ENCODE measurements at regions not wholly inside any gene's neighbourhood (a gene's known extent, or its start where the extent isn't known, plus 50 kb on each side); places are given as distances from the start of the nearest gene placed in this dataset.

DNA sequence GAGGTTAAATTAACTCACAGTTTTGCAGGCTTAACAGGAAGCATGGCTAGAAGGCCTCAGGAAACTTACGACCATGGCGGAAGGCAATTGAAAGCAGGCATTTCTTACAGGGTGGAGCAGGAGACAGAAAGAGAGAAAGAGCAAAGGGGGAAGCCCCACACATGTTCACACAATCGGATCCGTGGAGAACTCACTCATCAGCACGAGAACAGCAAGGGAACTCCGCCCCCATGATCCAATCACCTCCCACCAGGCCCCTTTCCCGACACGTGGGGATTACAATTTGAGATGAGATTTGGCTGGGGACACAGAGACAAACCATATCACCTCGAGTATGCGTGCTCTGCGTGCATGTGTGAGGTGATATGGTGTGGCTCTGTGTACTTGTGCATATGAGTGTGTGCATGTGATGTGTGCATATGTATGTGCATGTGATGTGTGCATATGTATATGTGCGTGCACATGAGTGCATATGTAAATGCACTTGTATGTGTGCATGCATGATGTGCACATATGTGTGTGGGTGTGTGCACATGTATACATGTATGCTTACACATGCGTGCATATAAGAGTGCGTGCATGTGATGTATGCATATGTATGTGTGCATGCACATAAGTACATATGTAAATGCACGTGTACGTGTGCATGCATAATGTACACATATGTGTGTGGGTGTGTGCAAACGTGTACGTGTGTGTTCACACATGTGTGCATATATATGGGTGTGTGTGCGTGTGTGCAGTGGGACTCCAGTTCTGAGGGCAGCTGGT lies 108.7 kb upstream of the HDAC4 start:
- Histone ChIP-seq H3K4me1 (no peaks in the 10 kb centered on the region), H3K9me3 (no peaks in the 10 kb centered on the region), H3K36me3 (no peaks in the 10 kb centered on the region), H3K4me3 (no peak overlapping the region), H3K27me3 (no peaks in the 10 kb centered on the region), H3K27ac (no peak overlapping the region)
- DNase-seq = no peak
- TF ChIP-seq, protein P1, sequence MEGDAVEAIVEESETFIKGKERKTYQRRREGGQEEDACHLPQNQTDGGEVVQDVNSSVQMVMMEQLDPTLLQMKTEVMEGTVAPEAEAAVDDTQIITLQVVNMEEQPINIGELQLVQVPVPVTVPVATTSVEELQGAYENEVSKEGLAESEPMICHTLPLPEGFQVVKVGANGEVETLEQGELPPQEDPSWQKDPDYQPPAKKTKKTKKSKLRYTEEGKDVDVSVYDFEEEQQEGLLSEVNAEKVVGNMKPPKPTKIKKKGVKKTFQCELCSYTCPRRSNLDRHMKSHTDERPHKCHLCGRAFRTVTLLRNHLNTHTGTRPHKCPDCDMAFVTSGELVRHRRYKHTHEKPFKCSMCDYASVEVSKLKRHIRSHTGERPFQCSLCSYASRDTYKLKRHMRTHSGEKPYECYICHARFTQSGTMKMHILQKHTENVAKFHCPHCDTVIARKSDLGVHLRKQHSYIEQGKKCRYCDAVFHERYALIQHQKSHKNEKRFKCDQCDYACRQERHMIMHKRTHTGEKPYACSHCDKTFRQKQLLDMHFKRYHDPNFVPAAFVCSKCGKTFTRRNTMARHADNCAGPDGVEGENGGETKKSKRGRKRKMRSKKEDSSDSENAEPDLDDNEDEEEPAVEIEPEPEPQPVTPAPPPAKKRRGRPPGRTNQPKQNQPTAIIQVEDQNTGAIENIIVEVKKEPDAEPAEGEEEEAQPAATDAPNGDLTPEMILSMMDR (IDR thresholded peaks at IDR 0.05) = no peak
- no peak for TF ChIP-seq POLR2A (IDR thresholded peaks at IDR 0.05)

GRCh38 chr2:239508261-239508660 lies 107.4 kb upstream of the HDAC4 start:
- TF ChIP-seq, protein P1 (IDR thresholded peaks at IDR 0.05) = no peak
- no peak for TF ChIP-seq POLR2A (IDR thresholded peaks at IDR 0.05)
- no peaks in the 10 kb centered on the region for H3K9me3 ChIP-seq
- no peak overlapping the region for H3K4me3 ChIP-seq
- H3K4me1 ChIP-seq = no peaks in the 10 kb centered on the region
- DNase-seq = no peak
- H3K27me3 ChIP-seq = no peaks in the 10 kb centered on the region
- H3K36me3 ChIP-seq = no peaks in the 10 kb centered on the region
- no peak overlapping the region for H3K27ac ChIP-seq

GRCh38 chr2:239507576-239508258 lies 106.9 kb upstream of the HDAC4 start:
- H3K27me3 ChIP-seq = no peaks in the 10 kb centered on the region
- H3K36me3 ChIP-seq = no peaks in the 10 kb centered on the region
- DNase-seq = no peak
- H3K4me1 ChIP-seq = no peaks in the 10 kb centered on the region
- H3K27ac ChIP-seq = no peak overlapping the region
- H3K4me3 ChIP-seq = no peak overlapping the region
- no peak for TF ChIP-seq POLR2A (IDR thresholded peaks at IDR 0.05)
- TF ChIP-seq, protein P1 (IDR thresholded peaks at IDR 0.05) = no peak
- no peaks in the 10 kb centered on the region for H3K9me3 ChIP-seq

DNA sequence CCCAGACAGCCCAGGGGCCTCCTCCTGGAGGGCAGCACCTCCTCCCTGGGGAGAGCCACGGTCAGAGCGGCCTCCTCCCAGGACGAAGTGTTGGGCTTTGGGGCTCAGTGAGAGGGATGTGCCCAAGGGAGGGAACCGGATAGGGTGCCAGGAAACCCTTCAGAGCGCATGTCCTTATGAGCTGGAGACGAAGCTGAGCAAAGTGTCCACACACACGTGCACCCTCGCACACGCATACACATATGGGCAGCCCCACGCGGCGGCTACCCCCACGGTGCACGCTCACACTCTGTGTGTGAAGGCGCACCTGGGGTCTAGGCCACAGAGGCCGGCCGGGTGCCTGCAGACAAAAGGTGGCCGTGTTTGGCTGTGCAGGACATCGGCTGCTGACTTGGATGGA lies 106.1 kb upstream of the HDAC4 start:
- H3K9me3 ChIP-seq = no peaks in the 10 kb centered on the region
- no peak overlapping the region for H3K27ac ChIP-seq
- no peaks in the 10 kb centered on the region for H3K4me1 ChIP-seq
- TF ChIP-seq POLR2A (IDR thresholded peaks at IDR 0.05) = no peak
- TF ChIP-seq, protein P1 (IDR thresholded peaks at IDR 0.05) = no peak
- no peaks in the 10 kb centered on the region for H3K27me3 ChIP-seq
- no peak for DNase-seq
- H3K4me3 ChIP-seq = no peak overlapping the region
- no peaks in the 10 kb centered on the region for H3K36me3 ChIP-seq

- DNase-seq = no peak
- no peak overlapping the region for H3K4me3 ChIP-seq
- no peaks in the 10 kb centered on the region for H3K27me3 ChIP-seq
- no peaks in the 10 kb centered on the region for H3K9me3 ChIP-seq
- no peak for TF ChIP-seq POLR2A (IDR thresholded peaks at IDR 0.05)
- TF ChIP-seq, protein P1 (IDR thresholded peaks at IDR 0.05) = no peak
- no peak overlapping the region for H3K27ac ChIP-seq
- H3K36me3 ChIP-seq = no peaks in the 10 kb centered on the region
- no peaks in the 10 kb centered on the region for H3K4me1 ChIP-seq
Measured at GRCh38 chr2:239506101-239506857, 105.5 kb upstream of the HDAC4 start.
